ENCODE measurements at regions not wholly inside any gene's neighbourhood (a gene's known extent, or its start where the extent isn't known, plus 50 kb on each side); places are given as distances from the start of the nearest gene placed in this dataset.

GRCh38 chr18:34483198-34483597 is 226.9 kb upstream of the DTNA start:
- TF ChIP-seq, protein P1, sequence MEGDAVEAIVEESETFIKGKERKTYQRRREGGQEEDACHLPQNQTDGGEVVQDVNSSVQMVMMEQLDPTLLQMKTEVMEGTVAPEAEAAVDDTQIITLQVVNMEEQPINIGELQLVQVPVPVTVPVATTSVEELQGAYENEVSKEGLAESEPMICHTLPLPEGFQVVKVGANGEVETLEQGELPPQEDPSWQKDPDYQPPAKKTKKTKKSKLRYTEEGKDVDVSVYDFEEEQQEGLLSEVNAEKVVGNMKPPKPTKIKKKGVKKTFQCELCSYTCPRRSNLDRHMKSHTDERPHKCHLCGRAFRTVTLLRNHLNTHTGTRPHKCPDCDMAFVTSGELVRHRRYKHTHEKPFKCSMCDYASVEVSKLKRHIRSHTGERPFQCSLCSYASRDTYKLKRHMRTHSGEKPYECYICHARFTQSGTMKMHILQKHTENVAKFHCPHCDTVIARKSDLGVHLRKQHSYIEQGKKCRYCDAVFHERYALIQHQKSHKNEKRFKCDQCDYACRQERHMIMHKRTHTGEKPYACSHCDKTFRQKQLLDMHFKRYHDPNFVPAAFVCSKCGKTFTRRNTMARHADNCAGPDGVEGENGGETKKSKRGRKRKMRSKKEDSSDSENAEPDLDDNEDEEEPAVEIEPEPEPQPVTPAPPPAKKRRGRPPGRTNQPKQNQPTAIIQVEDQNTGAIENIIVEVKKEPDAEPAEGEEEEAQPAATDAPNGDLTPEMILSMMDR (IDR thresholded peaks at IDR 0.05), result no peak
- TF ChIP-seq, protein P2, sequence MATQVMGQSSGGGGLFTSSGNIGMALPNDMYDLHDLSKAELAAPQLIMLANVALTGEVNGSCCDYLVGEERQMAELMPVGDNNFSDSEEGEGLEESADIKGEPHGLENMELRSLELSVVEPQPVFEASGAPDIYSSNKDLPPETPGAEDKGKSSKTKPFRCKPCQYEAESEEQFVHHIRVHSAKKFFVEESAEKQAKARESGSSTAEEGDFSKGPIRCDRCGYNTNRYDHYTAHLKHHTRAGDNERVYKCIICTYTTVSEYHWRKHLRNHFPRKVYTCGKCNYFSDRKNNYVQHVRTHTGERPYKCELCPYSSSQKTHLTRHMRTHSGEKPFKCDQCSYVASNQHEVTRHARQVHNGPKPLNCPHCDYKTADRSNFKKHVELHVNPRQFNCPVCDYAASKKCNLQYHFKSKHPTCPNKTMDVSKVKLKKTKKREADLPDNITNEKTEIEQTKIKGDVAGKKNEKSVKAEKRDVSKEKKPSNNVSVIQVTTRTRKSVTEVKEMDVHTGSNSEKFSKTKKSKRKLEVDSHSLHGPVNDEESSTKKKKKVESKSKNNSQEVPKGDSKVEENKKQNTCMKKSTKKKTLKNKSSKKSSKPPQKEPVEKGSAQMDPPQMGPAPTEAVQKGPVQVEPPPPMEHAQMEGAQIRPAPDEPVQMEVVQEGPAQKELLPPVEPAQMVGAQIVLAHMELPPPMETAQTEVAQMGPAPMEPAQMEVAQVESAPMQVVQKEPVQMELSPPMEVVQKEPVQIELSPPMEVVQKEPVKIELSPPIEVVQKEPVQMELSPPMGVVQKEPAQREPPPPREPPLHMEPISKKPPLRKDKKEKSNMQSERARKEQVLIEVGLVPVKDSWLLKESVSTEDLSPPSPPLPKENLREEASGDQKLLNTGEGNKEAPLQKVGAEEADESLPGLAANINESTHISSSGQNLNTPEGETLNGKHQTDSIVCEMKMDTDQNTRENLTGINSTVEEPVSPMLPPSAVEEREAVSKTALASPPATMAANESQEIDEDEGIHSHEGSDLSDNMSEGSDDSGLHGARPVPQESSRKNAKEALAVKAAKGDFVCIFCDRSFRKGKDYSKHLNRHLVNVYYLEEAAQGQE (IDR thresholded peaks at IDR 0.05; ENCODE audit: insufficient read depth in 1 of 2, low read depth in 2 of 2, low read length in 1 of 2), result no peak

Measured in Panc1 (cell line).